DND-41 (cell line): ENCODE measurements at regions not wholly inside any gene's neighbourhood (a gene's known extent, or its start where the extent isn't known, plus 50 kb on each side); places are given as distances from the start of the nearest gene placed in this dataset.

ENCODE experiments used
- ATAC-seq: fragments of 200-7000 bp; cut with Tn5 transposase; 3 replicates; pipeline ENCODE4 v1.9.1; 2021; ENCODE audit warnings: low read depth; ENCODE audit not compliant: insufficient read depth
- DNase-seq: peaks from one replicate; pipeline ENCODE4 v3.0.0-alpha.2; 2020
- H2AFZ ChIP-seq: 2 replicates; pipeline ENCODE4 v1.6.0; 2012; ENCODE audit warnings: low read depth, low read length
- H3K27ac ChIP-seq: 2 replicates; pipeline ENCODE4 v1.5.1; 2012; ENCODE audit warnings: low read length, inconsistent platforms
- H3K27me3 ChIP-seq: fragments of 200-600 bp; sonication (generic); 2 replicates; pipeline ENCODE4 v1.6.0; 2012; ENCODE audit warnings: low read length, mild to moderate bottlenecking, inconsistent platforms; ENCODE audit not compliant: insufficient read depth, poor library complexity
- H3K36me3 ChIP-seq: 2 replicates; pipeline ENCODE4 v1.5.1; 2012; ENCODE audit warnings: low read length, inconsistent platforms; ENCODE audit not compliant: insufficient read depth
- H3K4me1 ChIP-seq: 2 replicates; pipeline ENCODE4 v1.5.1; 2012; ENCODE audit warnings: mild to moderate bottlenecking, low read length; ENCODE audit not compliant: insufficient read depth
- H3K4me2 ChIP-seq: 2 replicates; pipeline ENCODE4 v1.6.0; 2012; ENCODE audit warnings: mild to moderate bottlenecking, moderate library complexity, low read length, inconsistent platforms; ENCODE audit not compliant: insufficient read depth
- H3K4me3 ChIP-seq, 2 experiments: fragments of 200-600 bp in 1 of 2; shearing (Covaris generic) in 1 of 2; 2 replicates each; pipeline ENCODE4 v1.5.1; 2012 to 2016; ENCODE audit warnings: inconsistent platforms in 2 of 2, low read length in 2 of 2, mild to moderate bottlenecking in 2 of 2, low read depth in 1 of 2, moderate library complexity in 1 of 2
- H3K79me2 ChIP-seq: 2 replicates; pipeline ENCODE4 v1.6.0; 2012; ENCODE audit warnings: low read length, inconsistent platforms; ENCODE audit not compliant: insufficient read depth
- H3K9ac ChIP-seq: 2 replicates; pipeline ENCODE4 v1.6.0; 2012; ENCODE audit warnings: low read depth, mild to moderate bottlenecking, inconsistent platforms, low read length, moderate library complexity
- H3K9me3 ChIP-seq: 2 replicates; pipeline ENCODE4 v1.5.1; 2012; ENCODE audit warnings: low read length, moderate library complexity, mild to moderate bottlenecking, inconsistent platforms; ENCODE audit not compliant: insufficient read depth, severe bottlenecking
- H4K20me1 ChIP-seq: 2 replicates; pipeline ENCODE4 v1.6.0; 2012; ENCODE audit warnings: low read length; ENCODE audit not compliant: insufficient read depth
- CTCF ChIP-seq: IDR thresholded peaks from 2 replicates; pipeline ENCODE4 v1.5.1; 2012; ENCODE audit warnings: borderline replicate concordance, low read length, moderate library complexity, mild to moderate bottlenecking; ENCODE audit not compliant: poor library complexity, severe bottlenecking; ENCODE audit errors: extremely low read depth
- EZH2 ChIP-seq: IDR thresholded peaks from 3 replicates; pipeline ENCODE4 v1.6.1; 2012; ENCODE audit warnings: borderline replicate concordance, low read depth, mild to moderate bottlenecking, moderate library complexity, low read length, inconsistent platforms; ENCODE audit not compliant: severe bottlenecking

- Histone ChIP-seq H3K9ac (no peak overlapping the region), H3K4me3 (no peak overlapping the region), H3K79me2 (no peaks in the 10 kb centered on the region), H3K27ac (no peak overlapping the region), H3K9me3 (no peaks in the 10 kb centered on the region), H3K36me3 (no peaks in the 10 kb centered on the region), H3K4me1 (no peaks in the 10 kb centered on the region), H3K4me2 (no peak overlapping the region), H2AFZ (no peak overlapping the region), H4K20me1 (no peaks in the 10 kb centered on the region), H3K27me3 (no peaks in the 10 kb centered on the region)
- TF ChIP-seq EZH2 (no peak), CTCF (no peak)
- no peak for ATAC-seq
- no peak for DNase-seq
These were observed 334.2 kb upstream of the CDH8 start for GRCh38 chr16:62370445-62370844.

- H4K20me1 ChIP-seq: no peaks in the 10 kb centered on the region
- ATAC-seq (no peak), DNase-seq (no peak)
- H3K4me1 ChIP-seq: no peaks in the 10 kb centered on the region
- H3K36me3 ChIP-seq: no peaks in the 10 kb centered on the region
- no peak overlapping the region for H3K4me2 ChIP-seq
- no peaks in the 10 kb centered on the region for H3K79me2 ChIP-seq
- H3K27me3 ChIP-seq: no peaks in the 10 kb centered on the region
- no peak overlapping the region for H2AFZ ChIP-seq
- no peak overlapping the region for H3K4me3 ChIP-seq
- no peaks in the 10 kb centered on the region for H3K9me3 ChIP-seq
- no peak for TF ChIP-seq CTCF
- no peak for TF ChIP-seq EZH2
- H3K27ac ChIP-seq: no peak overlapping the region
- no peak overlapping the region for H3K9ac ChIP-seq
These were observed 327.3 kb upstream of the CDH8 start for GRCh38 chr16:62363501-62363900.

- no peak overlapping the region for H2AFZ ChIP-seq
- no peaks in the 10 kb centered on the region for H3K9me3 ChIP-seq
- no peak overlapping the region for H3K4me2 ChIP-seq
- H3K27me3 ChIP-seq: no peaks in the 10 kb centered on the region
- DNase-seq (no peak), ATAC-seq (no peak)
- H3K36me3 ChIP-seq: no peaks in the 10 kb centered on the region
- TF ChIP-seq EZH2 (no peak), CTCF (no peak)
- H3K4me3 ChIP-seq: no peak overlapping the region
- no peak overlapping the region for H3K9ac ChIP-seq
- no peaks in the 10 kb centered on the region for H3K4me1 ChIP-seq
- no peak overlapping the region for H3K27ac ChIP-seq
- H3K79me2 ChIP-seq: no peaks in the 10 kb centered on the region
- no peaks in the 10 kb centered on the region for H4K20me1 ChIP-seq
These were observed 317.1 kb upstream of the CDH8 start for GRCh38 chr16:62353355-62353754.

- Histone ChIP-seq H3K9ac (no peak overlapping the region), H3K4me2 (no peak overlapping the region), H3K79me2 (no peaks in the 10 kb centered on the region), H3K36me3 (no peaks in the 10 kb centered on the region), H2AFZ (no peak overlapping the region), H3K4me3 (no peak overlapping the region), H3K27ac (no peak overlapping the region), H4K20me1 (no peaks in the 10 kb centered on the region), H3K4me1 (no peaks in the 10 kb centered on the region), H3K9me3 (no peaks in the 10 kb centered on the region), H3K27me3 (no peaks in the 10 kb centered on the region)
- DNase-seq (no peak), ATAC-seq (no peak)
- TF ChIP-seq EZH2 (no peak), CTCF (no peak)
These were observed 306.0 kb upstream of the CDH8 start for GRCh38 chr16:62342216-62342615.
